Activated naive CD4-positive, alpha-beta T cell treated with anti-CD3 and anti-CD28 coated beads, Interleukin-2, amount 10 ng/mL, durations not matched to agents 7 days and 5 days (primary cell): ENCODE measurements at regions not wholly inside any gene's neighbourhood (a gene's known extent, or its start where the extent isn't known, plus 50 kb on each side); places are given as distances from the start of the nearest gene placed in this dataset.

Source experiments
- CTCF ChIA-PET: fragments of 350-600 bp; sonication (Branson Sonifier 250); formaldehyde crosslinking; loops from one replicate; lab custom pipeline; 2021; ENCODE audit warnings: antibody characterized with exemption; lab: Charles Lee
- DNase-seq: peaks from one replicate; pipeline ENCODE4 v3.0.0-alpha.2; 2020
- H3K27ac Mint-ChIP-seq: one replicate; pipeline ENCODE4 v1.8.0; 2021; ENCODE audit warnings: mild to moderate bottlenecking, moderate library complexity, mixed read lengths
- H3K27me3 Mint-ChIP-seq: one replicate; pipeline ENCODE4 v1.8.0; 2021; ENCODE audit warnings: mild to moderate bottlenecking, mixed read lengths
- H3K36me3 Mint-ChIP-seq: one replicate; pipeline ENCODE4 v1.8.0; 2021; ENCODE audit warnings: mixed read lengths
- H3K4me1 Mint-ChIP-seq: one replicate; pipeline ENCODE4 v1.8.0; 2021; ENCODE audit warnings: mixed read lengths
- H3K4me3 Mint-ChIP-seq: one replicate; pipeline ENCODE4 v1.8.0; 2021; ENCODE audit warnings: mild to moderate bottlenecking, moderate library complexity, mixed read lengths
- H3K9me3 Mint-ChIP-seq: one replicate; pipeline ENCODE4 v1.8.0; 2021; ENCODE audit warnings: mixed read lengths

- no peak overlapping the region for H3K4me3 Mint-ChIP-seq
- H3K27ac Mint-ChIP-seq: no peak overlapping the region
- peaks cover 4% of the 10 kb centered on the region for H3K27me3 Mint-ChIP-seq
- no peaks in the 10 kb centered on the region for H3K36me3 Mint-ChIP-seq
- CTCF ChIA-PET: no interaction called here
- no peaks in the 10 kb centered on the region for H3K4me1 Mint-ChIP-seq
- peaks cover 2% of the 10 kb centered on the region for H3K9me3 Mint-ChIP-seq
- DNase-seq: no peak
These were observed 497.9 kb downstream of the ARHGEF28 start for GRCh38 chr5:74123929-74124328.

- Mint-ChIP-seq H3K4me3 (no peak overlapping the region), H3K27ac (no peak overlapping the region), H3K4me1 (no peaks in the 10 kb centered on the region), H3K27me3 (peaks cover 4% of the 10 kb centered on the region), H3K36me3 (no peaks in the 10 kb centered on the region), H3K9me3 (peaks cover 2% of the 10 kb centered on the region)
- CTCF ChIA-PET: no interaction called here
- no peak for DNase-seq
These were observed 497.1 kb downstream of the ARHGEF28 start for GRCh38 chr5:74122979-74123590.

- no peak for DNase-seq
- Mint-ChIP-seq H3K9me3 (peaks cover 2% of the 10 kb centered on the region), H3K36me3 (no peaks in the 10 kb centered on the region), H3K4me1 (no peaks in the 10 kb centered on the region), H3K27ac (no peak overlapping the region), H3K4me3 (no peak overlapping the region), H3K27me3 (peaks cover 1% of the 10 kb centered on the region)
- CTCF ChIA-PET: no interaction called here
These were observed 496.2 kb downstream of the ARHGEF28 start for GRCh38 chr5:74122175-74122574.

GRCh38 chr5:74120585-74120984, 494.6 kb downstream of the ARHGEF28 start:
- H3K4me3 Mint-ChIP-seq: no peak overlapping the region
- H3K27me3 Mint-ChIP-seq: no peaks in the 10 kb centered on the region
- CTCF ChIA-PET: no interaction called here
- no peak overlapping the region for H3K27ac Mint-ChIP-seq
- H3K4me1 Mint-ChIP-seq: no peaks in the 10 kb centered on the region
- H3K9me3 Mint-ChIP-seq: peaks cover 2% of the 10 kb centered on the region
- H3K36me3 Mint-ChIP-seq: no peaks in the 10 kb centered on the region
- no peak for DNase-seq

- Mint-ChIP-seq H3K27ac (no peak overlapping the region), H3K27me3 (no peaks in the 10 kb centered on the region), H3K4me3 (no peak overlapping the region), H3K4me1 (no peaks in the 10 kb centered on the region), H3K36me3 (no peaks in the 10 kb centered on the region), H3K9me3 (peaks cover 2% of the 10 kb centered on the region)
- no peak for DNase-seq
- CTCF ChIA-PET: no interaction called here
These were observed 492.1 kb downstream of the ARHGEF28 start for GRCh38 chr5:74118071-74118470.

- no peak for DNase-seq
- Mint-ChIP-seq H3K27me3 (no peaks in the 10 kb centered on the region), H3K27ac (no peak overlapping the region), H3K9me3 (peaks cover 2% of the 10 kb centered on the region), H3K4me1 (no peaks in the 10 kb centered on the region), H3K4me3 (no peak overlapping the region), H3K36me3 (no peaks in the 10 kb centered on the region)
- CTCF ChIA-PET: no interaction called here
These were observed 491.0 kb downstream of the ARHGEF28 start for GRCh38 chr5:74116984-74117383.

GRCh38 chr5:74116266-74116665, 490.3 kb downstream of the ARHGEF28 start:
- Mint-ChIP-seq H3K9me3 (peaks cover 2% of the 10 kb centered on the region), H3K27ac (no peak overlapping the region), H3K4me1 (no peaks in the 10 kb centered on the region), H3K27me3 (no peaks in the 10 kb centered on the region), H3K4me3 (no peak overlapping the region), H3K36me3 (no peaks in the 10 kb centered on the region)
- DNase-seq: no peak
- CTCF ChIA-PET: no interaction called here

- H3K4me1 Mint-ChIP-seq: no peaks in the 10 kb centered on the region
- CTCF ChIA-PET: no interaction called here
- no peak overlapping the region for H3K27ac Mint-ChIP-seq
- H3K36me3 Mint-ChIP-seq: no peaks in the 10 kb centered on the region
- DNase-seq: no peak
- no peaks in the 10 kb centered on the region for H3K27me3 Mint-ChIP-seq
- no peaks in the 10 kb centered on the region for H3K9me3 Mint-ChIP-seq
- H3K4me3 Mint-ChIP-seq: no peak overlapping the region
These were observed 487.9 kb downstream of the ARHGEF28 start for GRCh38 chr5:74113927-74114326.

GRCh38 chr5:74113196-74113540, 487.2 kb downstream of the ARHGEF28 start:
- no peak for DNase-seq
- CTCF ChIA-PET: interaction anchor here (0.6 to 0.7 kb wide), 2 partner anchors 31 to 138 kb away, joined by 3 to 4 read pairs; no protein-coding TSS in a partner anchor
- H3K27ac Mint-ChIP-seq: no peak overlapping the region
- H3K27me3 Mint-ChIP-seq: no peaks in the 10 kb centered on the region
- H3K36me3 Mint-ChIP-seq: no peaks in the 10 kb centered on the region
- H3K9me3 Mint-ChIP-seq: no peaks in the 10 kb centered on the region
- no peaks in the 10 kb centered on the region for H3K4me1 Mint-ChIP-seq
- no peak overlapping the region for H3K4me3 Mint-ChIP-seq

GRCh38 chr5:74112372-74113195, 486.6 kb downstream of the ARHGEF28 start:
- Mint-ChIP-seq H3K9me3 (no peaks in the 10 kb centered on the region), H3K4me1 (no peaks in the 10 kb centered on the region), H3K36me3 (no peaks in the 10 kb centered on the region), H3K27me3 (no peaks in the 10 kb centered on the region), H3K4me3 (no peak overlapping the region), H3K27ac (no peak overlapping the region)
- no peak for DNase-seq
- CTCF ChIA-PET: interaction anchor here (0.6 to 0.7 kb wide), 2 partner anchors 31 to 139 kb away, joined by 3 to 4 read pairs; no protein-coding TSS in a partner anchor

GRCh38 chr5:74111764-74112163, 485.8 kb downstream of the ARHGEF28 start:
- no peaks in the 10 kb centered on the region for H3K9me3 Mint-ChIP-seq
- no peaks in the 10 kb centered on the region for H3K4me1 Mint-ChIP-seq
- H3K4me3 Mint-ChIP-seq: no peak overlapping the region
- no peak for DNase-seq
- H3K36me3 Mint-ChIP-seq: no peaks in the 10 kb centered on the region
- H3K27me3 Mint-ChIP-seq: peaks cover 4% of the 10 kb centered on the region
- H3K27ac Mint-ChIP-seq: no peak overlapping the region
- CTCF ChIA-PET: no interaction called here

- Mint-ChIP-seq H3K27ac (no peak overlapping the region), H3K4me1 (no peaks in the 10 kb centered on the region), H3K36me3 (no peaks in the 10 kb centered on the region), H3K27me3 (peaks cover 7% of the 10 kb centered on the region), H3K9me3 (no peaks in the 10 kb centered on the region), H3K4me3 (no peak overlapping the region)
- CTCF ChIA-PET: no interaction called here
- DNase-seq: no peak
These were observed 483.3 kb downstream of the ARHGEF28 start for GRCh38 chr5:74109344-74109743.

GRCh38 chr5:74107899-74108298, 481.9 kb downstream of the ARHGEF28 start:
- H3K9me3 Mint-ChIP-seq: no peaks in the 10 kb centered on the region
- DNase-seq: no peak
- no peaks in the 10 kb centered on the region for H3K4me1 Mint-ChIP-seq
- H3K27ac Mint-ChIP-seq: no peak overlapping the region
- peaks cover 10% of the 10 kb centered on the region for H3K27me3 Mint-ChIP-seq
- CTCF ChIA-PET: no interaction called here
- no peak overlapping the region for H3K4me3 Mint-ChIP-seq
- no peaks in the 10 kb centered on the region for H3K36me3 Mint-ChIP-seq

GRCh38 chr5:74105126-74105780, 479.3 kb downstream of the ARHGEF28 start:
- H3K36me3 Mint-ChIP-seq: no peaks in the 10 kb centered on the region
- no peak overlapping the region for H3K4me3 Mint-ChIP-seq
- no peak for DNase-seq
- CTCF ChIA-PET: no interaction called here
- no peaks in the 10 kb centered on the region for H3K4me1 Mint-ChIP-seq
- H3K27me3 Mint-ChIP-seq: peaks cover 10% of the 10 kb centered on the region
- no peaks in the 10 kb centered on the region for H3K9me3 Mint-ChIP-seq
- H3K27ac Mint-ChIP-seq: no peak overlapping the region
